HEK293T (cell line): ENCODE measurements at regions not wholly inside any gene's neighbourhood (a gene's known extent, or its start where the extent isn't known, plus 50 kb on each side); places are given as distances from the start of the nearest gene placed in this dataset.

Experiments used
- BHLHE40 ChIP-seq: fragments of 450-650 bp; IDR thresholded peaks from 2 replicates; pipeline ENCODE4 v1.6.1; 2016; ENCODE audit warnings: mild to moderate bottlenecking, moderate library complexity, borderline replicate concordance
- FOXM1 ChIP-seq: fragments of 450-650 bp; IDR thresholded peaks from 2 replicates; pipeline ENCODE4 v1.6.1; 2017; ENCODE audit warnings: mild to moderate bottlenecking, borderline replicate concordance
- NFRKB ChIP-seq: fragments of 450-650 bp; IDR thresholded peaks from 2 replicates; pipeline ENCODE4 v1.6.1; 2016; ENCODE audit warnings: mild to moderate bottlenecking, moderate library complexity
- SUZ12 ChIP-seq: fragments of 450-650 bp; IDR thresholded peaks from 2 replicates; pipeline ENCODE4 v1.6.1; 2016; ENCODE audit warnings: mild to moderate bottlenecking
- ZNF384 ChIP-seq: fragments of 450-650 bp; IDR thresholded peaks from 2 replicates; pipeline ENCODE4 v1.6.1; 2016

DNA sequence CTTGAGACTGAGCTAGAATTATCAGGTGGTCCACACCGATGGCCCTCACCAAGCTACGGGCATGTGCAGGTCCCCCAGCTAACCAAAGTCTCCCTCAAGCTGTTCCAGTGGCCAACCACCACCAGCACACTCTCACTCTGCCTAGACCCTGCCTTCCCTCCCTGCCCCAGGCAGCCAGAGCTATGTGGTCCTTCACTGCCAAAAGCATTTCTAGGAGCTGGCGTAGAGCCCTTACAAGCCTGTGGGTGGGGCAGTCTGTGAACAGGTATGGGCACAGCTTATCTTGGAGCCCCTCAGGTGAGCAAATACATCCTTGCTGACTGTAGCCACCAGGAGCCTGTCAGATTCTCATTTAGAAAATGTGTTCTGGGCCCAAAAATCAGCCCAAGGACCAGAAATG, 159.8 kb upstream of the PPP2R3A start:
- TF ChIP-seq FOXM1 (no peak), SUZ12 (no peak), ZNF384 (no peak), BHLHE40 (no peak), NFRKB (no peak)
